Heart left ventricle (tissue), 16 donors: ENCODE measurements at regions not wholly inside any gene's neighbourhood (a gene's known extent, or its start where the extent isn't known, plus 50 kb on each side); places are given as distances from the start of the nearest gene placed in this dataset.

Experiments used
- ATAC-seq, 4 donors: fragments of 200-7000 bp; cut with Tn5 transposase; one replicate each; pipeline ENCODE4 v1.9.1; 2020 to 2022; ENCODE audit warnings: moderate library complexity in 4 of 4, mild to moderate bottlenecking in 3 of 4, moderate number of reproducible peaks in 1 of 4
- DNase-seq, 5 donors: peaks; one replicate each; pipeline ENCODE4 v3.0.0-alpha.2; 2020
- H3K27ac ChIP-seq, 12 donors: fragments of 200-600 bp; sonication (generic) in 4 of 12; one replicate each; pipeline versions ENCODE4 v1.5.0 to v1.8.0; 2016 to 2022; ENCODE audit warnings: mild to moderate bottlenecking in 2 of 12
- H3K27me3 ChIP-seq, 9 donors: fragments of 200-600 bp; sonication (generic) in 2 of 9; one replicate each; pipeline versions ENCODE4 v1.5.1 to v1.8.0; 2016 to 2022; ENCODE audit warnings: mild to moderate bottlenecking in 3 of 9
- H3K36me3 ChIP-seq, 9 donors: fragments of 200-600 bp; sonication (generic) in 2 of 9; one replicate each; pipeline versions ENCODE4 v1.5.0 to v1.8.0; 2018 to 2022; ENCODE audit warnings: mild to moderate bottlenecking in 2 of 9
- H3K4me1 ChIP-seq, 12 donors: fragments of 200-600 bp; sonication (generic) in 4 of 12; one replicate each; pipeline versions ENCODE4 v1.5.0 to v1.8.0; 2016 to 2022; ENCODE audit warnings: mild to moderate bottlenecking in 3 of 12
- H3K4me3 ChIP-seq, 12 donors: fragments of 200-600 bp; sonication (generic) in 4 of 12; one replicate each; pipeline versions ENCODE4 v1.5.0 to v1.8.0; 2017 to 2022; ENCODE audit warnings: mild to moderate bottlenecking in 9 of 12, moderate library complexity in 4 of 12
- H3K9me3 ChIP-seq, 12 donors: fragments of 200-600 bp; sonication (generic) in 4 of 12; one replicate each; pipeline versions ENCODE4 v1.5.0 to v1.8.0; 2016 to 2022; ENCODE audit warnings: mild to moderate bottlenecking in 1 of 12
- CTCF ChIP-seq, 12 donors: fragments of 200-600 bp; sonication (generic) in 4 of 12; IDR thresholded peaks; one replicate each; pipeline versions ENCODE4 v1.5.0 to v1.8.0; 2018 to 2022; ENCODE audit warnings: antibody characterized with exemption in 12 of 12, mild to moderate bottlenecking in 5 of 12
- POLR2A ChIP-seq, 2 donors: fragments of 450-650 bp; IDR thresholded peaks; one replicate each; pipeline ENCODE4 v1.6.1; 2017; ENCODE audit warnings: antibody characterized with exemption in 2 of 2, mild to moderate bottlenecking in 2 of 2, moderate library complexity in 2 of 2
- WGBS, 4 donors: extraction: QIAGEN DNeasy Blood & Tissue Kit in 2 of 4; methylation state at CpG; one replicate each; pipeline versions ENCODE4 v1.1.5 to v1.1.7; 2013 to 2018; 5-methylcytosine and 5-hydroxymethylcytosine counted together
- intact Hi-C, 10 donors: fragments of 100-400 bp; cut with DNase I; formaldehyde crosslinking; loops; one replicate each; pipeline versions ENCODE4 v1.11.1 to v1.14.2; 2022
- donor health status: ischemic (EF 13 %, LVEDD 7.1; RV severe dilation, severe dysfunction).
- donor health status: healthy with polysubstance abuse.
- donor health status: DM: no; HTN: yes; CAD: no.
- donor health status: DM: no; HTN: no; CAD: no.
- donor health status: ischemic (EF 25% LVEDD 6.9; RV normal size, moderate dysfunction).
- donor health status: ischemic (EF 25% LVEDD 5.7; RV mildly dilated, moderate dysfunction).
- donor health status: healthy.
- donor health status: DM: yes; HTN: yes; CAD: no.
- donor health status: ischemic (EF 35%, LVEDD 5.7; RV mildly dilated, moderate dysfunction).
- donor health status: nonischemic (EF 11% LVEDD 7.7; RV severe dilation, severe dysfunction).
- donor health status: DM: yes; HTN: yes; CAD: no.
- donor health status: PGD.
- donor health status: ischemic (EF 29% LVEDD 5.4; RV normal size, mild dysfunction).
- donor health status: nonischemic (EF 23%, LVEDD 6.1; RV moderate dilation, normal function).

- 85 to 91% (median 88%) methylated on average over 4 of the region's 4 CpGs for WGBS, 4 donors
- H3K4me1 ChIP-seq, result no peaks in the 10 kb centered on the region
These were observed 526.2 kb downstream of the MRPL39 start for GRCh38 chr21:25081096-25081495.

GRCh38 chr21:25080661-25081060 lies 526.6 kb downstream of the MRPL39 start:
- Histone ChIP-seq H3K27ac (no peak overlapping the region), H3K4me1 (no peaks in the 10 kb centered on the region), H3K36me3 (no peaks in the 10 kb centered on the region), H3K9me3 (no peaks in the 10 kb centered on the region), H3K27me3 (no peaks in the 10 kb centered on the region), H3K4me3 (no peak overlapping the region)
- TF ChIP-seq CTCF (IDR thresholded peaks at IDR 0.05) (no peak), POLR2A (IDR thresholded peaks at IDR 0.05) (no peak)
- 71 to 88% (median 84%) methylated on average over 1 of the region's 1 CpG for WGBS, 4 donors
- DNase-seq, result no peak
- intact Hi-C loops, result no loop called here
- no peak for ATAC-seq

More at GRCh38 chr21:25081096-25081495, 526.2 kb downstream of the MRPL39 start:
- intact Hi-C loops, result no loop called here
- TF ChIP-seq POLR2A (IDR thresholded peaks at IDR 0.05), result no peak
- no peak for TF ChIP-seq CTCF (IDR thresholded peaks at IDR 0.05)
- Histone ChIP-seq H3K27me3 (no peaks in the 10 kb centered on the region), H3K36me3 (no peaks in the 10 kb centered on the region), H3K4me3 (no peak overlapping the region), H3K27ac (no peak overlapping the region), H3K9me3 (no peaks in the 10 kb centered on the region)
- ATAC-seq (no peak), DNase-seq (no peak)

- Histone ChIP-seq H3K27ac (no peak overlapping the region), H3K27me3 (no peaks in the 10 kb centered on the region), H3K9me3 (no peaks in the 10 kb centered on the region), H3K4me3 (no peak overlapping the region), H3K4me1 (no peaks in the 10 kb centered on the region), H3K36me3 (no peaks in the 10 kb centered on the region)
- intact Hi-C loops, result no loop called here
- WGBS, 4 donors, result 67 to 89% (median 80%) methylated on average over 1 of the region's 1 CpG
- no peak for ATAC-seq
- DNase-seq, result no peak
- TF ChIP-seq CTCF (IDR thresholded peaks at IDR 0.05) (no peak), POLR2A (IDR thresholded peaks at IDR 0.05) (no peak)
These were observed 527.1 kb downstream of the MRPL39 start for GRCh38 chr21:25080141-25080540.

- no peaks in the 10 kb centered on the region for H3K4me1 ChIP-seq
- H3K27me3 ChIP-seq, result no peaks in the 10 kb centered on the region
- H3K36me3 ChIP-seq, result no peaks in the 10 kb centered on the region
- WGBS, 4 donors, result 55 to 61% (median 59%) methylated on average over 3 of the region's 3 CpGs
- H3K9me3 ChIP-seq, result no peaks in the 10 kb centered on the region
- DNase-seq, result no peak
- TF ChIP-seq POLR2A (IDR thresholded peaks at IDR 0.05), result no peak
- TF ChIP-seq CTCF (IDR thresholded peaks at IDR 0.05), result no peak
- no peak overlapping the region for H3K27ac ChIP-seq
- ATAC-seq, result no peak
- H3K4me3 ChIP-seq, result no peak overlapping the region
- intact Hi-C loops, result no loop called here
These were observed 528.2 kb downstream of the MRPL39 start for GRCh38 chr21:25079053-25079452.
